ENCODE measurements at regions not wholly inside any gene's neighbourhood (a gene's known extent, or its start where the extent isn't known, plus 50 kb on each side); places are given as distances from the start of the nearest gene placed in this dataset.
"Not testable (repeated sequence)": the region's sequence is repeated elsewhere in the genome, so short reads cannot be mapped to it uniquely, and the experiment has no call there.

DNA sequence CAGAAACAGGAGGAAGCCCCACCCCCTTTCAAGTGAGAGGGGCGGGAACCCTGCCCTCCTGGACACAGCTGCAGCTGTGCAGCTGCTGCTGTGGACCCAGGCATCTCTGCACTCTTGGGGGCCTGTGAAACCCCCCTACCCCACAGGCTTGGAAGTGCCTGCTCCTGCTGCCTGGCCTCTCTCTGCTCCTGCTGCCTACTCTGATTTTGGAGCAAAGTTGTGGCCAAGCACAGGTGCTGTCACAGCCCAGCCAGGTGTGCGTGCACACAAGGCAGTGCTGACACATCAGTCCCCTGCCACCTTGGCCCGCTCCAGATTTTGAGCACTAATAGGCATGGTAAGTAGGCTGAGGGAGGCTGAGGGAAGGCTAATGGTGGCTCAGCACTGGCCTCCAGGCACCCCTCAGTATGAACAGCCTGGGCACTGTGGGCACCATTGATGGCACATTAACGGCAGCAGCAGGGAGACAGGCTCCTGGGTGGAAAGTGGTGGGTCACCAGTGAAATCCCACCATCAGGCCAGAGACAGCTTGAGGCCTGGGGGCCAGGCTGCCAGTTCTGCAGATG lies 890.9 kb downstream of the GBE1 start:
- DNase-seq (no peak), ATAC-seq (no peak)
- intact Hi-C loops (cut with DNase I), result no loop called here

DNA sequence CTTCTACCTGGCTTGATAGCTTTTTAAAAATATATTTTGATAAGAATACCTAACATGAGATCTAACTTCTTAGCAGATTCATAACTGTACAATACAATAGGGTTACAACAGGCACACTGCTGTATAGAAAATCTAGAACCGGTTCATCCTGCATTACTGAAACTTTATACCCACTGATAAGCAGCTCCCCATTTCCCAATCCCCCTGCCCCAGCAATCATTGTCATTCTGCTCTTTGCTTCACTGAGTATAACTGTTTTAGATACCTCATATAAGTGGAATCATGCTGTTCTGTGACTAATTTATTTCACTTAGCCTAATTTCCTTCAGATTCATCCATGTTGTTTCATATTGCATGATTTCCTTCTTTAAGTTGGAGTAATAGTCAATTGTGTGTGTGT lies 906.0 kb downstream of the GBE1 start:
- intact Hi-C loops (cut with DNase I), result no loop called here
- ATAC-seq, result no peak
- DNase-seq, result no peak

- DNase-seq (no peak), ATAC-seq (no peak)
- intact Hi-C loops (cut with DNase I), result no loop called here
These were observed 925.0 kb downstream of the GBE1 start for GRCh38 chr3:80836395-80836794.

DNA sequence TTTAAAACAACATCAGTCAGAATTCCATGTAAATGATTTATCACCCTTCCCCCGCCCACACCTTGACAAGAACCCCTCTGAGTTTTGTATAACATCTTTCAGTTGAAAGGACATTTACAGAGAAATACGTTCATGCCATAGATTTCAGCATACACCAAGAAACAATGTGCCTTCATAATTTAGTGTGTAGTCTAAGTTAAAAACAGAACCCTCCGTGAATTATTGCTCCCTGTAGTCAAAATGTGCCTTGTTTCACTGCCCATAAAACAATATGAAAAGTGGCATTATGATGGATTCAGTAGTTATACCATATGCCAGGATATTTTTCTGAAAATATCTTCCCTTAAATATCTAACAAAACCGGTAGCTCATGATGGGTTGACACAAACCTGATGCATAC lies 953.9 kb downstream of the GBE1 start:
- no peak for ATAC-seq
- intact Hi-C loops (cut with DNase I), result no loop called here
- DNase-seq, result no peak

DNA sequence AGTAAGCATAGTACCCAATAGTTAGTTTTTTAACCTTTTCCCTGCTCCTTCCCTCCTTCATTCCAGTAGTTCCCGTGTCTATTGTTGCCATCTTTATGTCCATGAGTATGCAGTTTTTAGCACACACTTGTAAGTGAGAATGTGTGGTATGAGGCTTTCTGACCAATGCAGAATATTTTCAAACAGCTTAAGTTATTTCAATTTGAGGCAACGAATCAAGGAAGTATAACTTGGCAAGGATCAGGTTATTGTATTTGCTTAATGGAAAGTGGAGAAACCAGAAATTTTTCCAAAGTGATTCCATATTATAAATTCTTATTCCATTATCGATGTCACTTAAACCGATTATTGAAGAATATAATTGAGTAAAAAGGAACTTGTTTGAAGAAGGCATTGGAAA lies 954.8 kb downstream of the GBE1 start:
- DNase-seq (no peak), ATAC-seq (no peak)
- intact Hi-C loops (cut with DNase I), result no loop called here

- ATAC-seq, result no peak
- intact Hi-C loops (cut with DNase I), result no loop called here
- DNase-seq, result no peak
These were observed 972.5 kb downstream of the GBE1 start for GRCh38 chr3:80788914-80789313.

GRCh38 chr3:80785875-80786274 lies 975.6 kb downstream of the GBE1 start:
- intact Hi-C loops (cut with DNase I), result no loop called here
- no peak for DNase-seq
- no peak for ATAC-seq

DNA sequence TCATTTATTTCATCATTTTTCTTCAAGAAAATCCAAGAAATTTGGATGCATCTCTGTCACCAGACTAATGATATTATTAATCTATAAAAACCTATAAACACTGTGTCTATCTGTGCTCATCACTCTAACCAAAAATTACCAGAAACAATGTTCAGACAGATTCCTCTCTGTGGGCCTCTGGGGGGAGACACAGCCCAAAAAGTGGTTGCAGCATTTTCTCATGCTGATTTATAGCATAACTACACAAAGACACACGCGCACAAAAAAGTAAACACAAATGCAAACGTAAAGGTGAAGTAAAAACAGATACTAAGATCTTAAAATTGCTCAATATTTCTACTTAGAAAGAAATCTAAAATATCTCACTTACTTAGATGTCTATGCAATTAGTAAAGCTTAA lies 976.0 kb downstream of the GBE1 start:
- ATAC-seq (no peak), DNase-seq (no peak)
- intact Hi-C loops (cut with DNase I), result no loop called here

GRCh38 chr3:80771085-80771484 lies 990.4 kb downstream of the GBE1 start:
- DNase-seq (peak; percentile 32), ATAC-seq (peak in 1 of 2 donors; percentile 44)
- intact Hi-C loops (cut with DNase I), result no loop called here

GRCh38 chr3:80770106-80771074 lies 991.1 kb downstream of the GBE1 start:
- ATAC-seq, result no peak
- intact Hi-C loops (cut with DNase I), result no loop called here
- peak; percentile 18 for DNase-seq

GRCh38 chr3:80769683-80770082 lies 991.8 kb downstream of the GBE1 start:
- DNase-seq (no peak), ATAC-seq (no peak)
- intact Hi-C loops (cut with DNase I), result no loop called here

- DNase-seq, result no peak
- ATAC-seq, result no peak
- intact Hi-C loops (cut with DNase I), result no loop called here
These were observed 993.8 kb downstream of the GBE1 start for GRCh38 chr3:80767604-80768003.

- DNase-seq (no peak), ATAC-seq (no peak)
- intact Hi-C loops (cut with DNase I), result no loop called here
These were observed 987.2 kb upstream of the ROBO1 start for GRCh38 chr3:80754969-80755368.

DNA sequence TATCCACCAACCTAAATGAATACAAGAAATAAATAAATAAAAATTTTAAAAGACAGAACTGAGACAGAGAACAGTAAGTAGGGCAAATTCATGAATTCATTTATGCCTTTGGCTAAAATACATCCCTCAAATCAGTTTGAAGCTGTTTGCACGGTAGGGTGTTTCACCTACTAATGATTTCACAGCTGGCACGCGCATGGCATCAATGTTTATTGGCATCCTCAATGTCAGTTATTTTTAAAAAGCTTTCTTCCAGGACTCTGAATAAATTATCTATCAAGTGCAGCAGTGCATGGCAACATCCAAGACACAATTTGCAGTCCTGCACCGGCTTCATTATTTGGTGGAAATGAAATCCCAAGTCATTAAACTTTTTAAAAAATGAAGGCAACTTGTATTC lies 985.2 kb upstream of the ROBO1 start:
- intact Hi-C loops (cut with DNase I), result no loop called here
- DNase-seq, result no peak

DNA sequence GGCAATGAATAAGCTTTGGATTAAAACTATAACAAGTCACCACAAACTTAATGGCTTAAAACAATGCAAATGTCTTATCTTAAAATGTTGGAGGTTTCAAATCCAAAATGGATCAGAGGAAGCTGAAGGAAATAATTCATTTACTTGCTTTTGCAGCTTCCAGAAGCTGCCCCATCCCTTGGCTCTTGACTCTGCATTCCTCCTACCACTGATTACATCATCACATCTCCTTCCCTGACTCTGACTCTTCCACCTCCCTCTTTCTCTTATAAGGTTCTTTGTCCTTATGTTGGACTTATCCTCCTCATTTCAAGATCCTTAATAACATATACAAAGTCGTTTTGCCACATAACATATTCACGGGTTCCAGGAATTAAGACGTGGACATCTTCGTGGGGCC lies 982.8 kb upstream of the ROBO1 start:
- no peak for ATAC-seq
- intact Hi-C loops (cut with DNase I), result no loop called here
- DNase-seq, result no peak

More for the DNA sequence above, 985.2 kb upstream of the ROBO1 start:
- no peak for ATAC-seq

GRCh38 chr3:80734920-80735319 lies 967.1 kb upstream of the ROBO1 start:
- DNase-seq (no peak), ATAC-seq (no peak)
- intact Hi-C loops (cut with DNase I), result no loop called here

- intact Hi-C loops (cut with DNase I), result no loop called here
- DNase-seq (no peak), ATAC-seq (no peak)
These were observed 966.7 kb upstream of the ROBO1 start for GRCh38 chr3:80734483-80734882.

DNA sequence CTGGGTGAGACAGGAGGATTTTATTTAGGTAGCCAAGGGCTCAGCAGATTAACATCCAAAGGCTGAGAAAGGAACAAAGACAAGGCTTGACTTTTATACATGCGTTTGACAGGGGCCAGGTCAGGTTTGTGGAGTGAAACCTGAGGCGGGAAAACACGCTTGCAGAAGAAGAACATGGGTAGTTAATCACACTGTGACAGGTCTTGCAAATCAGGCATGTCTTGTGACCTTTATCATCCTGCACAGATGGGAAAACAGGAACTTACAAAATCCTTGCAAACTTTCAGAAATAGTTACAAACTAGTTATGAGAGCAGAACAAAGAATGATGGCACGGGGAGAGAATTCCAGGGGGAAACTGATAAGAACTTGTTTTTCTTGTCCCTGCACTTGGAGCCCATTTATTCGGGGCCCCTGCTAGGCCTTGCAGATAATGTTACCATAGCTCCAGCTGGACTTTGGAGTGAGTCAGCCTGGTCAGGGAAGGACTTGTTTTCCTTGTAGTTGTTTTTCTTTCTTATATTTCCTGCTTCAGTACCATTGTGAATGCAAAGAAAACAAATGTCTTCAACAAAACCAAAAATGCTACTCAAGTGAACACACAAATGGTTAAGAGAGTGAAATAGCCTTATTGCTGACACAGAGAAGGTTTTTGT lies 965.9 kb upstream of the ROBO1 start:
- ATAC-seq, result no peak
- intact Hi-C loops (cut with DNase I), result no loop called here
- no peak for DNase-seq

GRCh38 chr3:80727561-80727960 lies 959.8 kb upstream of the ROBO1 start:
- DNase-seq; ATAC-seq; intact Hi-C loops (cut with DNase I): not testable (repeated sequence)

DNA sequence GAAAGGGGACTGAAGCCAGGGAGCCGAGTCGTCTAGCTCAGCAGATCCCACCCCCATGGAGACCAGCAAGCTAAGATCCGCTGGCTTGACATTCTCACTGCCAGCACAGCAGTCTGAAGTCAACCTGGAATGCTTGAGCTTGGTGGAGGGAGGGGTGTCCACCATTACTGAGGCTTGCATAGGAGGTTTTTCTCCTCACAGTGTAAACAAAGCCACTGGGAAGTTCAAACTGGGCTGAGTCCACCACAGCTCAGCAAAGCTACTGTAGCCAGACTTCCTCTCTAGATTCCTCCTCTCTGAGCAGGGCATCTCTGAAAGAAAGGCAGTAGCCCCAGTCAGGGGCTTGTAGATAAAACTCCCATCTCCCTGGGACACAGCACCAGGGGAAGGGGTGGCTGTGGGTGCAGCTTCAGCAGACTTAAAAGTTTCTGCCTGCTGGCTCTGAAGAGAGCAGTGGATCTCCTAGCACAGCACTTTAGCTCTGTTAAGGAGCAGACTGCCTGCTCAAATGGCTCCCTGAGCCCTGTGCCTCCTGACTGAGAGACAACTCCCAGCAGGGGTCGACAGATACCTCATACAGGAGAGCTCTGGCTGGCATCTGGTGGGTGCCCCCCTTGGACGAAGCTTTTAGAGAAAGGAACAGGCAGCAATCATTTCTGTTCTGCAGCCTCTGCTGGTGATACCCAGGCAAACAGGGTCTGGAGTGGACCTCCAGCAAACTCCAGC lies 942.0 kb upstream of the ROBO1 start:
- ATAC-seq; DNase-seq; intact Hi-C loops (cut with DNase I): not testable (repeated sequence)
